Loucy (cell line): ENCODE measurements at regions not wholly inside any gene's neighbourhood (a gene's known extent, or its start where the extent isn't known, plus 50 kb on each side); places are given as distances from the start of the nearest gene placed in this dataset.

Source experiments
- H2AFZ ChIP-seq: fragments of 200-600 bp; sonication (generic); 2 replicates; pipeline ENCODE4 v1.6.0; 2016; ENCODE audit warnings: antibody characterized with exemption, mild to moderate bottlenecking, low read length, moderate library complexity
- H3F3A ChIP-seq: fragments of 200-600 bp; 2 replicates; pipeline ENCODE4 v1.6.0; 2016; ENCODE audit warnings: antibody characterized with exemption, low read depth, mild to moderate bottlenecking
- H3K27me3 ChIP-seq: fragments of 200-600 bp; sonication (generic); 2 replicates; pipeline ENCODE4 v1.6.1; 2014; ENCODE audit warnings: low read length, mild to moderate bottlenecking; ENCODE audit not compliant: insufficient read depth, poor library complexity, severe bottlenecking
- H3K36me3 ChIP-seq: fragments of 200-600 bp; sonication (generic); 2 replicates; pipeline ENCODE4 v1.6.1; 2016; ENCODE audit warnings: low read length; ENCODE audit not compliant: insufficient read depth
- H3K4me1 ChIP-seq: fragments of 200-600 bp; sonication (generic); 2 replicates; pipeline ENCODE4 v1.5.1; 2014; ENCODE audit warnings: low read length, mild to moderate bottlenecking; ENCODE audit not compliant: insufficient read depth, poor library complexity, severe bottlenecking
- H3K4me2 ChIP-seq: fragments of 200-600 bp; sonication (generic); 2 replicates; pipeline ENCODE4 v1.6.0; 2014; ENCODE audit warnings: antibody characterized with exemption, low read length, low read depth, mild to moderate bottlenecking; ENCODE audit not compliant: poor library complexity, severe bottlenecking
- H3K4me3 ChIP-seq: fragments of 200-600 bp; sonication (generic); 2 replicates; pipeline ENCODE4 v1.5.1; 2014; ENCODE audit warnings: low read length, mild to moderate bottlenecking, mixed read lengths; ENCODE audit not compliant: poor library complexity, severe bottlenecking
- H3K79me2 ChIP-seq: fragments of 200-600 bp; sonication (generic); 2 replicates; pipeline ENCODE4 v1.6.1; 2014; ENCODE audit warnings: low read length; ENCODE audit not compliant: insufficient read depth
- H3K9ac ChIP-seq: fragments of 200-600 bp; sonication (generic); 2 replicates; pipeline ENCODE4 v1.6.0; 2014; ENCODE audit warnings: mild to moderate bottlenecking, low read depth, low read length, moderate library complexity; ENCODE audit not compliant: poor library complexity, severe bottlenecking
- H3K9me2 ChIP-seq: fragments of 200-600 bp; sonication (generic); replicated peaks from 2 replicates; pipeline ENCODE4 v1.6.1; 2016; ENCODE audit warnings: low read depth, low read length, mixed read lengths
- H3K9me3 ChIP-seq: fragments of 200-600 bp; sonication (generic); 2 replicates; pipeline ENCODE4 v1.6.1; 2014; ENCODE audit warnings: mild to moderate bottlenecking, antibody characterized with exemption, low read length, low read depth; ENCODE audit not compliant: insufficient read depth
- H4K20me1 ChIP-seq: fragments of 200-600 bp; sonication (generic); 2 replicates; pipeline ENCODE4 v1.6.0; 2014; ENCODE audit warnings: antibody characterized with exemption, low read length, mild to moderate bottlenecking; ENCODE audit not compliant: insufficient read depth, poor library complexity, severe bottlenecking
- EZH2phosphoT487 ChIP-seq: fragments of 200-600 bp; IDR thresholded peaks from 2 replicates; pipeline ENCODE4 v1.6.1; 2018; ENCODE audit warnings: antibody characterized with exemption, mild to moderate bottlenecking, moderate library complexity, borderline replicate concordance
- TF ChIP-seq, protein P1 (sequence below): fragments of 200-600 bp; sonication (generic); conservative IDR thresholded peaks from 2 replicates; pipeline ENCODE4 v1.5.1; 2014; ENCODE audit warnings: mild to moderate bottlenecking, antibody characterized with exemption, low read length

- no peak overlapping the region for H2AFZ ChIP-seq
- H3K4me2 ChIP-seq = no peak overlapping the region
- H3K4me1 ChIP-seq = no peaks in the 10 kb centered on the region
- H4K20me1 ChIP-seq = no peaks in the 10 kb centered on the region
- H3K79me2 ChIP-seq = no peaks in the 10 kb centered on the region
- H3K9ac ChIP-seq = no peak overlapping the region
- TF ChIP-seq, protein P1, sequence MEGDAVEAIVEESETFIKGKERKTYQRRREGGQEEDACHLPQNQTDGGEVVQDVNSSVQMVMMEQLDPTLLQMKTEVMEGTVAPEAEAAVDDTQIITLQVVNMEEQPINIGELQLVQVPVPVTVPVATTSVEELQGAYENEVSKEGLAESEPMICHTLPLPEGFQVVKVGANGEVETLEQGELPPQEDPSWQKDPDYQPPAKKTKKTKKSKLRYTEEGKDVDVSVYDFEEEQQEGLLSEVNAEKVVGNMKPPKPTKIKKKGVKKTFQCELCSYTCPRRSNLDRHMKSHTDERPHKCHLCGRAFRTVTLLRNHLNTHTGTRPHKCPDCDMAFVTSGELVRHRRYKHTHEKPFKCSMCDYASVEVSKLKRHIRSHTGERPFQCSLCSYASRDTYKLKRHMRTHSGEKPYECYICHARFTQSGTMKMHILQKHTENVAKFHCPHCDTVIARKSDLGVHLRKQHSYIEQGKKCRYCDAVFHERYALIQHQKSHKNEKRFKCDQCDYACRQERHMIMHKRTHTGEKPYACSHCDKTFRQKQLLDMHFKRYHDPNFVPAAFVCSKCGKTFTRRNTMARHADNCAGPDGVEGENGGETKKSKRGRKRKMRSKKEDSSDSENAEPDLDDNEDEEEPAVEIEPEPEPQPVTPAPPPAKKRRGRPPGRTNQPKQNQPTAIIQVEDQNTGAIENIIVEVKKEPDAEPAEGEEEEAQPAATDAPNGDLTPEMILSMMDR = no peak
- TF ChIP-seq EZH2phosphoT487 = no peak
- no peaks in the 10 kb centered on the region for H3K9me3 ChIP-seq
- no peaks in the 10 kb centered on the region for H3K27me3 ChIP-seq
- H3K9me2 ChIP-seq = no peaks in the 10 kb centered on the region
- H3K36me3 ChIP-seq = no peaks in the 10 kb centered on the region
- no peaks in the 10 kb centered on the region for H3F3A ChIP-seq
- H3K4me3 ChIP-seq = no peak overlapping the region
Measured at GRCh38 chr17:65463242-65463641, 98.2 kb downstream of the AXIN2 start.

GRCh38 chr17:65459677-65460347 is 101.6 kb downstream of the AXIN2 start:
- no peak for TF ChIP-seq EZH2phosphoT487
- TF ChIP-seq, protein P1 = no peak
- H3K9ac ChIP-seq = no peak overlapping the region
- no peaks in the 10 kb centered on the region for H4K20me1 ChIP-seq
- H3K4me1 ChIP-seq = no peaks in the 10 kb centered on the region
- no peaks in the 10 kb centered on the region for H3K9me2 ChIP-seq
- H3K79me2 ChIP-seq = no peaks in the 10 kb centered on the region
- no peaks in the 10 kb centered on the region for H3K9me3 ChIP-seq
- no peaks in the 10 kb centered on the region for H3K36me3 ChIP-seq
- no peak overlapping the region for H3K4me3 ChIP-seq
- no peaks in the 10 kb centered on the region for H3F3A ChIP-seq
- H3K4me2 ChIP-seq = no peak overlapping the region
- no peaks in the 10 kb centered on the region for H3K27me3 ChIP-seq
- H2AFZ ChIP-seq = no peak overlapping the region

- no peaks in the 10 kb centered on the region for H3K9me2 ChIP-seq
- H3K36me3 ChIP-seq = no peaks in the 10 kb centered on the region
- H3K4me2 ChIP-seq = no peak overlapping the region
- H3K4me3 ChIP-seq = no peak overlapping the region
- no peaks in the 10 kb centered on the region for H4K20me1 ChIP-seq
- no peak for TF ChIP-seq EZH2phosphoT487
- TF ChIP-seq, protein P1 = no peak
- no peaks in the 10 kb centered on the region for H3K9me3 ChIP-seq
- H3K9ac ChIP-seq = no peak overlapping the region
- no peaks in the 10 kb centered on the region for H3F3A ChIP-seq
- H3K27me3 ChIP-seq = no peaks in the 10 kb centered on the region
- H3K4me1 ChIP-seq = no peaks in the 10 kb centered on the region
- H3K79me2 ChIP-seq = no peaks in the 10 kb centered on the region
- no peak overlapping the region for H2AFZ ChIP-seq
Measured at GRCh38 chr17:65457635-65458257, 103.7 kb downstream of the AXIN2 start.
